SK-N-SH (cell line): ENCODE measurements at regions not wholly inside any gene's neighbourhood (a gene's known extent, or its start where the extent isn't known, plus 50 kb on each side); places are given as distances from the start of the nearest gene placed in this dataset.

Source experiments
- CTCF ChIA-PET: fragments of 300-600, 350-600 bp; formaldehyde crosslinking; extraction: SDS; loops from one replicate; lab custom pipeline; 2021; lab: Yijun Ruan, JAX
- POLR2A ChIA-PET: fragments of 350-600 bp; sonication (Branson Sonifier 250); formaldehyde crosslinking; extraction: SDS; loops from one replicate; lab custom pipeline; 2020; ENCODE audit warnings: antibody characterized with exemption, inconsistent platforms; lab: Yijun Ruan, JAX
- DNase-seq: peaks from one replicate; pipeline ENCODE4 v3.0.0; 2012
- H2AFZ ChIP-seq: fragments of 200-600 bp; sonication (generic); 2 replicates; pipeline ENCODE4 v1.8.1; 2016; ENCODE audit warnings: antibody characterized with exemption, mild to moderate bottlenecking, low read depth
- H3F3A ChIP-seq: fragments of 200-600 bp; sonication (generic); replicated peaks from 2 replicates; pipeline ENCODE3; 2016; ENCODE audit warnings: antibody characterized with exemption, mild to moderate bottlenecking; ENCODE audit not compliant: insufficient read depth
- H3K27ac ChIP-seq, 2 experiments: fragments of 200-500 bp in 1 of 2; fragments of 200-600 bp in 1 of 2; sonication (Bioruptor generic) in 1 of 2; sonication (generic), shearing (Covaris generic) in 1 of 2; 2 replicates each; pipeline versions ENCODE4 v1.5.1 to v1.6.1; 2014 to 2016; ENCODE audit warnings: low read depth in 2 of 2, inconsistent platforms in 1 of 2, low read length in 1 of 2, mild to moderate bottlenecking in 1 of 2, mixed read lengths in 1 of 2
- H3K27me3 ChIP-seq: fragments of 200-600 bp; sonication (generic), shearing (Covaris generic); 2 replicates; pipeline ENCODE4 v1.6.1; 2016; ENCODE audit warnings: mixed run types; ENCODE audit not compliant: insufficient read depth
- H3K36me3 ChIP-seq, 2 experiments: fragments of 200-500 bp in 1 of 2; fragments of 200-600 bp in 1 of 2; sonication (Bioruptor generic) in 1 of 2; sonication (generic) in 1 of 2; replicated peaks in 1 of 2; 2 replicates each; pipeline versions ENCODE3 to v1.5.1; 2014 to 2016; ENCODE audit warnings: low read length in 1 of 2, mild to moderate bottlenecking in 1 of 2; ENCODE audit not compliant: insufficient read depth in 2 of 2, control insufficient read depth in 1 of 2
- H3K4me1 ChIP-seq, 2 experiments: fragments of 200-500 bp in 1 of 2; fragments of 200-600 bp in 1 of 2; sonication (Bioruptor generic) in 1 of 2; sonication (generic), shearing (Covaris generic) in 1 of 2; 2 replicates each; pipeline versions ENCODE4 v1.5.1 to v1.6.1; 2014 to 2016; ENCODE audit warnings: low read depth in 1 of 2, low read length in 1 of 2, mixed run types in 1 of 2; ENCODE audit not compliant: insufficient read depth in 2 of 2, control insufficient read depth in 1 of 2
- H3K4me2 ChIP-seq: fragments of 200-600 bp; sonication (generic), shearing (Covaris generic); 2 replicates; pipeline ENCODE4 v1.6.1; 2017; ENCODE audit warnings: mixed run types
- H3K4me3 ChIP-seq, 2 experiments: fragments of 200-500 bp in 1 of 2; fragments of 200-600 bp in 1 of 2; sonication (Bioruptor generic) in 1 of 2; sonication (generic), shearing (Covaris generic) in 1 of 2; 2 replicates each; pipeline versions ENCODE4 v1.5.1 to v1.8.1; 2014 to 2016; ENCODE audit warnings: low read depth in 2 of 2, inconsistent platforms in 1 of 2, low read length in 1 of 2, mild to moderate bottlenecking in 1 of 2, mixed read lengths in 1 of 2, moderate library complexity in 1 of 2
- H3K79me2 ChIP-seq: fragments of 200-600 bp; sonication (generic); 2 replicates; pipeline ENCODE4 v1.8.1; 2017; ENCODE audit warnings: mild to moderate bottlenecking; ENCODE audit not compliant: insufficient read depth
- H3K9ac ChIP-seq: fragments of 200-600 bp; sonication (generic); 2 replicates; pipeline ENCODE4 v1.6.1; 2017; ENCODE audit warnings: mixed run types
- H3K9me2 ChIP-seq: fragments of 200-600 bp; sonication (generic); 2 replicates; pipeline ENCODE4 v1.6.1; 2017; ENCODE audit warnings: mixed run types
- H3K9me3 ChIP-seq: fragments of 200-600 bp; sonication (generic); 2 replicates; pipeline ENCODE4 v1.6.1; 2017; ENCODE audit warnings: mixed run types, mild to moderate bottlenecking, moderate library complexity
- H4K20me1 ChIP-seq: fragments of 200-600 bp; sonication (generic); 2 replicates; pipeline ENCODE4 v1.6.1; 2017; ENCODE audit warnings: mild to moderate bottlenecking, mixed run types; ENCODE audit not compliant: insufficient read depth
- GATA2 ChIP-seq: sonication (generic); formaldehyde crosslinking; IDR thresholded peaks from 2 replicates; pipeline ENCODE4 v1.5.0; 2020; ENCODE audit warnings: mild to moderate bottlenecking, missing genetic modification reagents
- NRF1 ChIP-seq: IDR thresholded peaks from 2 replicates; pipeline ENCODE4 v1.6.1; 2012; ENCODE audit warnings: low read depth, mild to moderate bottlenecking, low read length
- RAD21 ChIP-seq: IDR thresholded peaks from 2 replicates; pipeline ENCODE4 v1.6.1; 2012; ENCODE audit warnings: mild to moderate bottlenecking, low read length
- RCOR1 ChIP-seq: fragments of 150-350 bp; IDR thresholded peaks from 2 replicates; pipeline ENCODE4 v1.6.1; 2017; ENCODE audit warnings: antibody characterized with exemption, low read length
- RFX5 ChIP-seq: IDR thresholded peaks from 2 replicates; pipeline ENCODE4 v1.6.1; 2012; ENCODE audit warnings: mild to moderate bottlenecking, improper control_type of control experiment, low read length
- YY1 ChIP-seq: IDR thresholded peaks from 2 replicates; pipeline ENCODE4 v1.4.0; 2012; ENCODE audit warnings: low read depth, mild to moderate bottlenecking
- WGBS: methylation state at CpG from one replicate; pipeline ENCODE4 v1.1.6; 2017; ENCODE audit warnings: low lambda C conversion rate; 5-methylcytosine and 5-hydroxymethylcytosine counted together
- TF ChIP-seq, protein P1 (sequence below): fragments of 150-350 bp; IDR thresholded peaks from 2 replicates; pipeline ENCODE4 v1.6.1; 2016; ENCODE audit warnings: mild to moderate bottlenecking, low read depth, low read length
- TF ChIP-seq, protein P2 (sequence below): fragments of 200-600 bp; sonication (generic); IDR thresholded peaks from 2 replicates; pipeline ENCODE4 v1.6.1; 2017; ENCODE audit warnings: antibody characterized with exemption, mild to moderate bottlenecking, moderate library complexity
- TF ChIP-seq, protein P3 (sequence below): IDR thresholded peaks from 2 replicates; pipeline ENCODE4 v1.4.0; 2012; ENCODE audit warnings: low read depth

DNA sequence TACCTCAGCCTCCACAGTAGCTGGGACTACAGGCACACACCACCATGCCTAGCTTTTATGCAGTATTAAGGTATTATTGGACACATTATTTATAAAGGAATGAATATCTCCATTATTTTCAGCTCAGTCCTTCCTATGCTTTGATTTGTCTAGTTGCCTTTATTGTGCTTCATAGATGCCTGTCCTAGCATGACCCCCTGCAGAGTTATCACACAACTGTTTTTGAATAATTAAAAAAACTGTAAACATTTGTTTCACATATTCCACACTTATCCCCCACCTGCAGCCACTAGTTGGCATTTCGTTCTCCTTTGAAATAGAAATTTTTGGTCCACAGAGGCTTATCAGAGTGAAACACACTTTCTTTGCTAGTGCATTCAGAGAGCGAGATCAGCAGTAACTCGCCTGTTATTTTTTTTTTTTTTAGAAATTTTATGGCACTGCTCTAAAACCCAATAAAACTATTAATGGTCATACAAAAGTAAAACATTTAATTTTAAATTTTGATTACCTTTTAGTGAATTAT lies 151.8 kb upstream of the RASA1 start:
- H3K27me3 ChIP-seq, result no peaks in the 10 kb centered on the region
- POLR2A ChIA-PET, result no interaction called here

DNA sequence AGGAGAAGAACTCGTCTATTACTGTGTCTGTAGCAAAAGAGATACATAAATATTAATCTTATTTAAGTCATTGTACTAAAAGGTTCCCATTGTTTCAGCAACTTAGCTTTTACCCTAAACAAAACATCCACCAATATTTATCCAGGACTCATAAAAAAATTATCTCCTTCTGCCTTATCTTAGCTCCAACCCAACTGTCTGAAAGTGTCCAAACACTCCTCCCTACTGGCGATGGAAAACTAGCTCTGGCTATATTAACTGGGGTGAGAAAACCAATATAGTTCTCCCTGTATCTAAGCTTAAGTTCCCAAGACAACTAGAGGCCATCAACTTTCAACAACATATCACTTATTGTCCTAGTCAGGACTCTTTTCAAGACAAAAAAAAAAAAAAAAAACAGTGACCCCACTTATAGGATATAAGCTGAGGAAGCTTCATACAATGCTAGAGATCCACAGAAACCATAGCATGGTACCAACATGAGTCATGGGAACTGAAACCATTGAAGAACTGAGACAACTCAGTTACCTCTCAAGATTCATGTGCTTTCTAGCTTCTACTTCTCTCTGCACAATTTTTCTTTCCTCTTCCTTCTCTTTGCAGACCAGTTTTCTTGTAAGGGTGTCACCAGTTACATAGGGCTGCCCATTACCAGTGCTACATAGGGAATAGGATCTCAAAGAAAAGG lies 150.7 kb upstream of the RASA1 start:
- H3K9me3 ChIP-seq, result no peaks in the 10 kb centered on the region
- H3K4me2 ChIP-seq, result no peak overlapping the region
- no peak for DNase-seq
- H3K36me3 ChIP-seq, result no peaks in the 10 kb centered on the region
- WGBS, result 72% methylated on average over 2 of the region's 2 CpGs
- H3K27me3 ChIP-seq, result no peaks in the 10 kb centered on the region
- no peak for TF ChIP-seq RCOR1
- H3K4me1 ChIP-seq, result peaks cover 0 to 36% of the 10 kb centered on the region in 2 experiments; a peak in 2 of 4 replicates
- H3K27ac ChIP-seq, result peak overlapping the region in 1 of 2 experiments; percentile 28; a peak in 2 of 4 replicates
- 0 out of 2 replicates have a peak overlapping the region, but pooled peaks have one; percentile 19 for H2AFZ ChIP-seq
- no peak overlapping the region for H3K4me3 ChIP-seq
- H4K20me1 ChIP-seq, result no peaks in the 10 kb centered on the region
- peaks cover 9% of the 10 kb centered on the region; the same call in 1 of the 2 replicates for H3K79me2 ChIP-seq
- peaks cover 43% of the 10 kb centered on the region for H3F3A ChIP-seq
- no peak overlapping the region for H3K9ac ChIP-seq
- ChIA-PET CTCF (interaction anchor here (1.4 kb wide), 1 partner anchor 12 kb away, joined by 4 read pairs; no protein-coding TSS in a partner anchor), POLR2A (no interaction called here)
- H3K9me2 ChIP-seq, result no peaks in the 10 kb centered on the region

More for the DNA sequence above, 151.8 kb upstream of the RASA1 start:
- Histone ChIP-seq H3K4me2 (no peak overlapping the region), H3K79me2 (peaks cover 9% of the 10 kb centered on the region; the same call in 1 of the 2 replicates), H2AFZ (no peak overlapping the region), H3K9me2 (no peaks in the 10 kb centered on the region), H3F3A (peaks cover 34% of the 10 kb centered on the region), H3K9me3 (no peaks in the 10 kb centered on the region), H3K4me1 (peaks cover 0 to 33% of the 10 kb centered on the region in 2 experiments; a peak in 2 of 4 replicates), H3K4me3 (no peak overlapping the region), H4K20me1 (no peaks in the 10 kb centered on the region), H3K36me3 (no peaks in the 10 kb centered on the region), H3K9ac (no peak overlapping the region), H3K27ac (peak overlapping the region in 1 of 2 experiments; percentile 96; a peak in 1 of 4 replicates)
- TF ChIP-seq RAD21, result no peak
- TF ChIP-seq YY1, result no peak
- no peak for TF ChIP-seq NRF1
- TF ChIP-seq, protein P1, sequence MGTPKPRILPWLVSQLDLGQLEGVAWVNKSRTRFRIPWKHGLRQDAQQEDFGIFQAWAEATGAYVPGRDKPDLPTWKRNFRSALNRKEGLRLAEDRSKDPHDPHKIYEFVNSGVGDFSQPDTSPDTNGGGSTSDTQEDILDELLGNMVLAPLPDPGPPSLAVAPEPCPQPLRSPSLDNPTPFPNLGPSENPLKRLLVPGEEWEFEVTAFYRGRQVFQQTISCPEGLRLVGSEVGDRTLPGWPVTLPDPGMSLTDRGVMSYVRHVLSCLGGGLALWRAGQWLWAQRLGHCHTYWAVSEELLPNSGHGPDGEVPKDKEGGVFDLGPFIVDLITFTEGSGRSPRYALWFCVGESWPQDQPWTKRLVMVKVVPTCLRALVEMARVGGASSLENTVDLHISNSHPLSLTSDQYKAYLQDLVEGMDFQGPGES, result no peak
- TF ChIP-seq, protein P2, sequence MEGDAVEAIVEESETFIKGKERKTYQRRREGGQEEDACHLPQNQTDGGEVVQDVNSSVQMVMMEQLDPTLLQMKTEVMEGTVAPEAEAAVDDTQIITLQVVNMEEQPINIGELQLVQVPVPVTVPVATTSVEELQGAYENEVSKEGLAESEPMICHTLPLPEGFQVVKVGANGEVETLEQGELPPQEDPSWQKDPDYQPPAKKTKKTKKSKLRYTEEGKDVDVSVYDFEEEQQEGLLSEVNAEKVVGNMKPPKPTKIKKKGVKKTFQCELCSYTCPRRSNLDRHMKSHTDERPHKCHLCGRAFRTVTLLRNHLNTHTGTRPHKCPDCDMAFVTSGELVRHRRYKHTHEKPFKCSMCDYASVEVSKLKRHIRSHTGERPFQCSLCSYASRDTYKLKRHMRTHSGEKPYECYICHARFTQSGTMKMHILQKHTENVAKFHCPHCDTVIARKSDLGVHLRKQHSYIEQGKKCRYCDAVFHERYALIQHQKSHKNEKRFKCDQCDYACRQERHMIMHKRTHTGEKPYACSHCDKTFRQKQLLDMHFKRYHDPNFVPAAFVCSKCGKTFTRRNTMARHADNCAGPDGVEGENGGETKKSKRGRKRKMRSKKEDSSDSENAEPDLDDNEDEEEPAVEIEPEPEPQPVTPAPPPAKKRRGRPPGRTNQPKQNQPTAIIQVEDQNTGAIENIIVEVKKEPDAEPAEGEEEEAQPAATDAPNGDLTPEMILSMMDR, result no peak
- TF ChIP-seq GATA2, result no peak
- TF ChIP-seq, protein P3, sequence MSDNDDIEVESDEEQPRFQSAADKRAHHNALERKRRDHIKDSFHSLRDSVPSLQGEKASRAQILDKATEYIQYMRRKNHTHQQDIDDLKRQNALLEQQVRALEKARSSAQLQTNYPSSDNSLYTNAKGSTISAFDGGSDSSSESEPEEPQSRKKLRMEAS, result no peak
- TF ChIP-seq RFX5, result no peak
- CTCF ChIA-PET, result no interaction called here
- no peak for DNase-seq
- 43% methylated on average over 3 of the region's 3 CpGs for WGBS
